Ovary (tissue), 3 donors: ENCODE measurements at regions not wholly inside any gene's neighbourhood (a gene's known extent, or its start where the extent isn't known, plus 50 kb on each side); places are given as distances from the start of the nearest gene placed in this dataset.

Source experiments
- CTCF ChIP-seq, 3 donors: fragments of 450-650 bp in 2 of 3; fragments of 200-600 bp in 1 of 3; IDR thresholded peaks; one replicate each; pipeline versions ENCODE4 v1.5.1 to v1.8.0; 2016 to 2022; ENCODE audit warnings: antibody characterized with exemption in 3 of 3, mild to moderate bottlenecking in 1 of 3
- EP300 ChIP-seq: sonication (generic); formaldehyde crosslinking; IDR thresholded peaks from one replicate; pipeline ENCODE4 v1.6.1; 2017; ENCODE audit warnings: antibody characterized with exemption
- POLR2A ChIP-seq: fragments of 450-650 bp; IDR thresholded peaks from one replicate; pipeline ENCODE4 v1.6.1; 2017; ENCODE audit warnings: antibody characterized with exemption, mild to moderate bottlenecking, moderate library complexity
- donor health status: DM: no; HTN: no; CAD: no.

- peak in 1 of 3 donors; percentile 54 for TF ChIP-seq CTCF (IDR thresholded peaks at IDR 0.05)
- no peak for TF ChIP-seq POLR2A
- TF ChIP-seq EP300, result no peak
Observed at GRCh38 chr5:167723254-167723871, 568.1 kb upstream of the WWC1 start.
